Activated T-cell treated with anti-CD3 and anti-CD28 coated beads, Interleukin-2, amount 50 U/mL, for 1 hour (primary cell): ENCODE measurements at regions not wholly inside any gene's neighbourhood (a gene's known extent, or its start where the extent isn't known, plus 50 kb on each side); places are given as distances from the start of the nearest gene placed in this dataset.

Experiments used
- DNase-seq: peaks from one replicate; pipeline ENCODE4 v3.0.0-alpha.2; 2020

DNA sequence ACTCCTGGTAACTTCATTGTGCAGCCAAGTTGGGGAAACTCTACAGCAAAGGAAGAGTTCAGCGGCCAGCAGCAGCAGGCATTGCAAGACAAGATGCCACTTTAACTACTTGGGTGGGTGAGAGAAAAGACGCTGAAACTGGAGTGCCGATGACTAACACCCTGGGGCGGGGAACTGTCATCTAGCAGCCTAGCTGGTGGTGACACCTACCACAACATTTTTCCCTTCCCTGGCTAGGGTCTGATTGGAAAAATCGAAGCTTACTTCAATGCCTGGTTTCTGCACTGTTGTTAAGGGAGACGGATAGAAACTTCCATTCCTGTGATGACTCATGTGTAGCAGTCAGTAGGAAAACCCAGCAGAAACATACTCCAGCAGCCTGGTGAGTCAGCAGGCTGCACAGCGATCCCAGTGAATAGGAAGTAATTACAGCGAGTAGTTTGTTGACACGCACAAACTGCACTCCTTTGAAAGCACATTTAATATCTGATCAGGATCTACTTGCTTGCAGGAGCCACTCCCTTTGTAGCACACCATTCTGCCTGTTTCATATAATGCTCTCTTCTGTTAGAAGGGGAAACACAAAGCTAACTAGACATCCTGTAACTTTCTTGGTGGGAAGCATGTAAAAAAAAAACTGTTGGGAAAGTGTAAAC is 62.1 kb upstream of the MAPRE2 start:
- peak; percentile 71 for DNase-seq

DNA sequence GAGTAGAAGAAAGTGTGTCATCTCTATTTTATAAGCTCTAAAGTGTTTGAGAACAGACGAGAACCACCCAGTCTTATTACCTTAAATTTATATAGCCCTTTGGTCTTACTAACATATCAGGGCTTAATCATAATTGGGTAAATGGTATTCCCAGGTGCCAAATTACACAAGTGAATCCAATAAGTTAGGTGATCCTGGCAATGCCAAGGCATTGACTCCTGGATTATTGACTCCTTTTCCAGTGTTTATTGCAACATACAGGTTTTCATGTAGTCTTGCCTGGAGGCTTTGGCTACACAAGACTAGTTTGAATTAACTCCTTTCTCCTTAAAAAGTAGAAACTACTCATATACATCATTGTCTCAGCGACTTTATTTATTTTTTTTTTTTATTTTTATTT is 59.7 kb upstream of the MAPRE2 start:
- DNase-seq, result no peak

- DNase-seq, result no peak
Measured at GRCh38 chr18:34985963-34986362, 55.2 kb upstream of the MAPRE2 start.

DNA sequence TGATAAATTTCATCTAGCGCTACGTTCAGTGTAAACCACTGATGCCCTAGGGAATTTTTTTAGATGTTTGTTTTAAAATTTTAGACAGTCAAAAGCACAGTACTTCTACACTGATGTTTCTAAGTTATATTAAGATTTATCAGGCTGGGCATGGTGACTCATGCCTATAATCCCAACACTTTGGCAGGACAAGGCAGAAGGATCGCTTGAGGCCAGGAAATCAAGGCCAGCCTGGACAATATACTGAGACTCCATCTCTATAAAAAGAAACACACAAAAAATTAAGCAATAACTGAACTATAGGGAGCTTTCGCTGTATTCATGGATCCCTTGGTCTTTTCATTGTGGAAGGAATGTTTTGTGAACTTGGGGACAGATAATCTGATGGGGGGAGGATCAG is 50.6 kb upstream of the MAPRE2 start:
- DNase-seq, result no peak

DNA sequence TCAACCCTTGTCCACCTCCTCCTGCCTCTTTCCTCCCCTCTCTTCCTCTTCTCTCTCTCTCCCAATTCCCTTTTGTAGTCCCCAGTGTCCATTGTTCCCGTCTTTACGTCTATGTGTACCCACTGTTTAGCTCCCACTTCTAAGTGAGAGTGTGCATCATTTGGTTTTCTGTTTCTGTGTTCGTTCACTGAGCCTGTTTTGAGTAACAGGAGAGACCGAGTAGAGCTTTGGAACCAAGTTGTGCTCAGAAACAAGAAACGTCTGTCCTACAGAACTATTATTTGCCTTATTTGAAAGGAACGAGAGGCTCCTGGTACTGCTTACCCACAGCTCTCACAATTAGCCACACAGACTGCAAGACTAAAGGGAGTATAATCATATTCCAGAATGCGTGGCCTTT is 50.1 kb upstream of the MAPRE2 start:
- DNase-seq, result no peak
